Spleen (tissue), 11 donors: ENCODE measurements at regions not wholly inside any gene's neighbourhood (a gene's known extent, or its start where the extent isn't known, plus 50 kb on each side); places are given as distances from the start of the nearest gene placed in this dataset.

ENCODE experiments used
- DNase-seq: peaks from one replicate; pipeline ENCODE4 v3.0.0-alpha.2; 2020
- H3K27ac ChIP-seq, 8 donors: fragments of 200-600 bp; sonication (generic) in 7 of 8; 1 replicate in 4 of 8; 2 replicates in 4 of 8; pipeline versions ENCODE4 v1.5.0 to v1.8.0; 2016 to 2021; ENCODE audit warnings: inconsistent platforms in 4 of 8, mild to moderate bottlenecking in 4 of 8, moderate library complexity in 1 of 8
- H3K27me3 ChIP-seq, 7 donors: fragments of 200-600 bp; sonication (generic) in 6 of 7; replicated peaks in 1 of 7; 1 replicate in 4 of 7; 2 replicates in 3 of 7; pipeline versions ENCODE4 v1.5.0 to v1.8.0; 2016 to 2021; ENCODE audit warnings: inconsistent platforms in 3 of 7, mild to moderate bottlenecking in 1 of 7
- H3K36me3 ChIP-seq, 6 donors: fragments of 200-600 bp; sonication (generic) in 5 of 6; 1 replicate in 4 of 6; 2 replicates in 2 of 6; pipeline versions ENCODE4 v1.5.0 to v1.8.0; 2016 to 2021; ENCODE audit warnings: inconsistent platforms in 2 of 6
- H3K4me1 ChIP-seq, 6 donors: fragments of 200-600 bp; sonication (generic) in 5 of 6; 1 replicate in 3 of 6; 2 replicates in 3 of 6; pipeline versions ENCODE4 v1.5.0 to v1.8.0; 2016 to 2021; ENCODE audit warnings: inconsistent platforms in 3 of 6
- H3K4me3 ChIP-seq, 8 donors: fragments of 200-600 bp; sonication (generic) in 7 of 8; 1 replicate in 4 of 8; 2 replicates in 4 of 8; pipeline versions ENCODE4 v1.5.0 to v1.8.0; 2016 to 2021; ENCODE audit warnings: inconsistent platforms in 4 of 8, mild to moderate bottlenecking in 4 of 8, moderate library complexity in 2 of 8
- H3K9me3 ChIP-seq, 8 donors: fragments of 200-600 bp; sonication (generic) in 7 of 8; 1 replicate in 4 of 8; 2 replicates in 4 of 8; pipeline versions ENCODE4 v1.5.0 to v1.8.0; 2016 to 2021; ENCODE audit warnings: inconsistent platforms in 4 of 8
- POLR2A ChIP-seq, 3 donors: fragments of 450-650 bp; IDR thresholded peaks; one replicate each; pipeline ENCODE4 v1.5.1; 2017; ENCODE audit warnings: antibody characterized with exemption in 3 of 3, mild to moderate bottlenecking in 1 of 3
- POLR2AphosphoS5 ChIP-seq, 3 donors: sonication (generic); formaldehyde crosslinking; IDR thresholded peaks; one replicate each; pipeline ENCODE4 v1.5.1; 2017; ENCODE audit warnings: antibody characterized with exemption in 3 of 3
- WGBS, 5 donors: extraction: QIAGEN DNeasy Blood & Tissue Kit in 3 of 5; methylation state at CpG; one replicate each; pipeline versions ENCODE4 v1.1.5 to v1.1.7; 2013 to 2018; 5-methylcytosine and 5-hydroxymethylcytosine counted together
- intact Hi-C: fragments of 100-400 bp; cut with DNase I; formaldehyde crosslinking; loops from one replicate; pipeline ENCODE4 v1.15.0; 2023; ENCODE audit warnings: low total_unique reads
- TF ChIP-seq, protein P1 (sequence below), 11 experiments: fragments of 200-600 bp in 7 of 11; fragments of 450-650 bp in 4 of 11; sonication (generic) in 4 of 11; IDR thresholded peaks in 8 of 11; conservative IDR thresholded peaks in 3 of 11; 1 replicate in 7 of 11; 2 replicates in 4 of 11; pipeline versions ENCODE4 v1.4.0 to v1.8.0; 2016 to 2021; ENCODE audit warnings: antibody characterized with exemption in 11 of 11, inconsistent platforms in 4 of 11, mild to moderate bottlenecking in 1 of 11
- donor health status: healthy with polysubstance abuse.
- donor health status: DM: no; HTN: no; CAD: no; lungs with moderate emphysema.
- donor health status: DM: no; HTN: no; CAD: no.
- donor health status: Bipolar disorder and iron deficiency.
- donor health status: healthy.
- donor health status: DM: no; HTN: no; CAD: no.
- donor health status: DM: yes; HTN: yes; CAD: no.

DNA sequence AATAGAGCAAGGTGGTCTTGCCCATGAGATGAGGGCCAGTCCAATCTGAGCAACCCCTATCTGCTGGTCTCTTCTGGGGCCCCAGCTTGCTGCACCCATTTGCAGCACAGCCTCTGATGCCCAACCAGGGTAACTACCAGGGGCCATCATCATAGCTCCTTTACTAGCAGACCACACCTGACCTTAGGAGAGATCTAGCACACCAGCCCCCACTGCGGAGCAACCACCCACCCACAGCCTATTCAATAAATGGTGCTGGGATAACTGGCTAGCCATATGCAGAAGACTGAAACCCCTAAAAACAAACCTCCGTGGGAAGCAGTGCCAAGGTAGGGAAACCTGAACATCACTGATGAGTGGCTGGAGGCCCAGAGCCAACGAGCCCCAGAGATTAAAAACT lies 196.1 kb upstream of the RBBP8 start:
- H3K27ac ChIP-seq: no peak overlapping the region
- WGBS, 5 donors: 84 to 91% (median 90%) methylated on average over 2 to 3 of the region's 3 CpGs

DNA sequence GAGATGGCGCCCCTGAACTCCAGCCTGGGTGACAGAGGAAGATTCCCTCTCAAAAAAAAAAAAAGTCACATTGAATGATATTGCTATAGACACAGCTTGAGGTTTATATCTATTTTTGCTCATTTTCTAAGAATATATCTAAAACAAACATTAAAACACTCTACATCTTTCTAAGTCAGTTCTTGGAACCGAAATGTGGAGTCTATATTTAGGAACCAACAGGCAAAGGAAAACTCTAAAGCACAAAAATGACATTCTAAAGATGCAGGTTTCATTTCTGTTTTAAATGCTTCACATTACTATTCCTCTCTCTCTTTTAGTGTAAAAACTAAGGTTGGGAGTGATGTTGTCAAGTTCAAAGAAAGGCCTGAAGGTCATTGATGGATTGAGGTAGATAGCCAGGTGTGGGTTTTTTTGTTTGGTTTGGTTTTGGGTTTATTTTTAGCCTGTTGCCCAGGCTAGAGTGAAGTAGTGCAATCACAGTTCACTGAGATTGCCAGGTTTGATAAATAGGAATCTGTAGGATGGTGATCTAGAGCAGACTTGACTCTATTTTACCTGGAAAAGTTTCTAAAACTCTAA lies 194.0 kb upstream of the RBBP8 start:
- Histone ChIP-seq H3K27ac (no peak overlapping the region), H3K4me1 (no peaks in the 10 kb centered on the region), H3K27me3 (peaks cover 0 to 3% (median 0%) of the 10 kb centered on the region in 7 donors), H3K9me3 (no peaks in the 10 kb centered on the region), H3K36me3 (no peaks in the 10 kb centered on the region), H3K4me3 (no peak overlapping the region)
- no peak for DNase-seq
- intact Hi-C loops: no loop called here
- 64 to 68% (median 66%) methylated on average over 2 of the region's 2 CpGs for WGBS, 5 donors
- no peak for TF ChIP-seq POLR2A (IDR thresholded peaks at IDR 0.05)
- TF ChIP-seq POLR2AphosphoS5 (IDR thresholded peaks at IDR 0.05): no peak
- TF ChIP-seq, protein P1, sequence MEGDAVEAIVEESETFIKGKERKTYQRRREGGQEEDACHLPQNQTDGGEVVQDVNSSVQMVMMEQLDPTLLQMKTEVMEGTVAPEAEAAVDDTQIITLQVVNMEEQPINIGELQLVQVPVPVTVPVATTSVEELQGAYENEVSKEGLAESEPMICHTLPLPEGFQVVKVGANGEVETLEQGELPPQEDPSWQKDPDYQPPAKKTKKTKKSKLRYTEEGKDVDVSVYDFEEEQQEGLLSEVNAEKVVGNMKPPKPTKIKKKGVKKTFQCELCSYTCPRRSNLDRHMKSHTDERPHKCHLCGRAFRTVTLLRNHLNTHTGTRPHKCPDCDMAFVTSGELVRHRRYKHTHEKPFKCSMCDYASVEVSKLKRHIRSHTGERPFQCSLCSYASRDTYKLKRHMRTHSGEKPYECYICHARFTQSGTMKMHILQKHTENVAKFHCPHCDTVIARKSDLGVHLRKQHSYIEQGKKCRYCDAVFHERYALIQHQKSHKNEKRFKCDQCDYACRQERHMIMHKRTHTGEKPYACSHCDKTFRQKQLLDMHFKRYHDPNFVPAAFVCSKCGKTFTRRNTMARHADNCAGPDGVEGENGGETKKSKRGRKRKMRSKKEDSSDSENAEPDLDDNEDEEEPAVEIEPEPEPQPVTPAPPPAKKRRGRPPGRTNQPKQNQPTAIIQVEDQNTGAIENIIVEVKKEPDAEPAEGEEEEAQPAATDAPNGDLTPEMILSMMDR (IDR thresholded peaks at IDR 0.05 in 8 of 11, conservative IDR thresholded peaks at IDR 0.05 in 3 of 11): no peak

More for the DNA sequence above, 196.1 kb upstream of the RBBP8 start:
- no peaks in the 10 kb centered on the region for H3K9me3 ChIP-seq
- H3K4me1 ChIP-seq: no peaks in the 10 kb centered on the region
- no peaks in the 10 kb centered on the region for H3K36me3 ChIP-seq
- DNase-seq: no peak
- H3K27me3 ChIP-seq: no peaks in the 10 kb centered on the region
- intact Hi-C loops: no loop called here
- no peak overlapping the region for H3K4me3 ChIP-seq
- no peak for TF ChIP-seq POLR2A (IDR thresholded peaks at IDR 0.05)
- TF ChIP-seq POLR2AphosphoS5 (IDR thresholded peaks at IDR 0.05): no peak
- TF ChIP-seq, protein P1 (IDR thresholded peaks at IDR 0.05 in 8 of 11, conservative IDR thresholded peaks at IDR 0.05 in 3 of 11): no peak

DNA sequence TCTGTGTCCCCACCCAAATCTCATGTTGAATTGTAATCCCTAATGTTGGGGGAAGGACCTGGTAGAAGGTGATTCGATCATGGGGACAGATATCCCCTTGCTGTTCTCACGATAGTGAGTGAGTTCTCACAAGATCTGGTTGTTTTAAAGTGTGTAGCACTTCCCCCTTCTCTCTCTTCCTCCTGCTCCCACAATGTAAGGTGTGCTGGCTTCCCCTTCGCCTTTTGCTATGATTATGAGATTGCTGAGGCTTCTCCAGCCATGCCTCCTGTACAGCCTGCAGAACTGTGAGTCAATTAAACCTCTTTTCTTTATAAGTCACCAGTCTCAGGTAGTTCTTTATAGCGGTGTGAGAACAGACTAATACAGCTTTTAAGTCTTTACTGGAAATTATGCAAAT lies 193.3 kb upstream of the RBBP8 start:
- Histone ChIP-seq H3K36me3 (no peaks in the 10 kb centered on the region), H3K9me3 (peaks cover 0 to 2% (median 2%) of the 10 kb centered on the region in 8 donors), H3K4me1 (no peaks in the 10 kb centered on the region), H3K27me3 (peaks cover 0 to 3% (median 0%) of the 10 kb centered on the region in 7 donors), H3K4me3 (no peak overlapping the region), H3K27ac (no peak overlapping the region)
- TF ChIP-seq POLR2A (IDR thresholded peaks at IDR 0.05) (no peak), POLR2AphosphoS5 (IDR thresholded peaks at IDR 0.05) (no peak)
- TF ChIP-seq, protein P1 (IDR thresholded peaks at IDR 0.05 in 8 of 11, conservative IDR thresholded peaks at IDR 0.05 in 3 of 11): no peak
- intact Hi-C loops: no loop called here
- WGBS, 5 donors: 59 to 70% (median 64%) methylated on average over 4 of the region's 4 CpGs
- no peak for DNase-seq

DNA sequence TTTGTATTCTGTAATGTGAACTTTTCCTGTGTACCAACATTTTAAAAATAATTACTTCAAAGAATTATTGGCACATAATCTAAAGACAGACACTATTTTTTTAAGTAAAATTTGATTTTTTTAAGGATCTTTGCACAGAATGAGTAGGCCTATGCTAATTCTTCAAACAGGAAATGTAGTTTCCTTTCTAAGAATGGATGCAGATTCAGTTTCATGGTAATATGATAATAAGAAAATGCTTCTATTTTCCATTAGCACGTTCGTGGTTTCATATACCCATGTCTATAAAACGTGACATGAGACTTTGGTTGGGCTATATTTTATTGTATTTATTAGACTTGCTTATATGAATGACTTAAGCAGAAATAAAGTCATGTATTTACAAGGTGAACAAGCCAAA lies 191.8 kb upstream of the RBBP8 start:
- TF ChIP-seq, protein P1 (IDR thresholded peaks at IDR 0.05 in 8 of 11, conservative IDR thresholded peaks at IDR 0.05 in 3 of 11): no peak
- TF ChIP-seq POLR2A (IDR thresholded peaks at IDR 0.05) (no peak), POLR2AphosphoS5 (IDR thresholded peaks at IDR 0.05) (no peak)
- Histone ChIP-seq H3K27ac (no peak overlapping the region), H3K27me3 (peaks cover 0 to 3% (median 0%) of the 10 kb centered on the region in 7 donors), H3K4me1 (no peaks in the 10 kb centered on the region), H3K36me3 (no peaks in the 10 kb centered on the region), H3K9me3 (peaks cover 0 to 10% (median 5%) of the 10 kb centered on the region in 8 donors), H3K4me3 (no peak overlapping the region)
- DNase-seq: no peak
- WGBS, 5 donors: 12 to 23% (median 20%) methylated on average over 3 of the region's 3 CpGs
- intact Hi-C loops: no loop called here
